Ishikawa (cell line): ENCODE measurements at regions not wholly inside any gene's neighbourhood (a gene's known extent, or its start where the extent isn't known, plus 50 kb on each side); places are given as distances from the start of the nearest gene placed in this dataset.

Experiments used
- CREB1 ChIP-seq: IDR thresholded peaks from 2 replicates; pipeline ENCODE4 v1.6.1; 2012; ENCODE audit warnings: low read depth
- NFIC ChIP-seq: IDR thresholded peaks from 2 replicates; pipeline ENCODE4 v1.6.1; 2012

- TF ChIP-seq NFIC (no peak), CREB1 (no peak)
Measured at GRCh38 chr13:34618654-34619053, 323.4 kb upstream of the NBEA start.
